HL-60 (cell line): ENCODE measurements at regions not wholly inside any gene's neighbourhood (a gene's known extent, or its start where the extent isn't known, plus 50 kb on each side); places are given as distances from the start of the nearest gene placed in this dataset.

ENCODE experiments used
- DNase-seq, 2 experiments: peaks; one replicate each; pipeline ENCODE4 v3.0.0-alpha.2; 2010 to 2020; ENCODE audit warnings: low read depth in 1 of 2, low spot score in 1 of 2
- H3K27ac ChIP-seq: fragments of 250-450 bp; sonication (Bioruptor Pico); replicated peaks from 2 replicates; pipeline ENCODE4 v1.5.1; 2020; ENCODE audit warnings: mild to moderate bottlenecking, moderate library complexity
- H3K27me3 ChIP-seq: fragments of 250-450 bp; sonication (Bioruptor Pico); 2 replicates; pipeline ENCODE4 v1.5.1; 2021; ENCODE audit warnings: mild to moderate bottlenecking, moderate library complexity; ENCODE audit not compliant: insufficient read depth, poor library complexity, severe bottlenecking
- H3K4me3 ChIP-seq: replicated peaks from 2 replicates; pipeline ENCODE4 v1.5.1; 2011; ENCODE audit warnings: mild to moderate bottlenecking, control low read depth, low read length; ENCODE audit not compliant: insufficient read depth
- GABPA ChIP-seq: IDR thresholded peaks from 2 replicates; pipeline ENCODE4 v1.6.1; 2012; ENCODE audit warnings: low read depth
- POLR2AphosphoS5 ChIP-seq: IDR thresholded peaks from 2 replicates; pipeline ENCODE4 v1.6.1; 2012; ENCODE audit warnings: low read depth
- SPI1 ChIP-seq: IDR thresholded peaks from 2 replicates; pipeline ENCODE4 v1.6.1; 2012; ENCODE audit warnings: low read depth, mild to moderate bottlenecking, borderline replicate concordance
- TF ChIP-seq, protein P1 (sequence below): IDR thresholded peaks from 2 replicates; pipeline ENCODE4 v1.6.1; 2012; ENCODE audit warnings: low read depth; ENCODE audit not compliant: insufficient replicate concordance
- TF ChIP-seq, protein P2 (sequence below): IDR thresholded peaks from one replicate; pipeline ENCODE4 v1.5.1; 2011; ENCODE audit warnings: low read length, control low read depth, inconsistent platforms; ENCODE audit not compliant: insufficient read depth

DNA sequence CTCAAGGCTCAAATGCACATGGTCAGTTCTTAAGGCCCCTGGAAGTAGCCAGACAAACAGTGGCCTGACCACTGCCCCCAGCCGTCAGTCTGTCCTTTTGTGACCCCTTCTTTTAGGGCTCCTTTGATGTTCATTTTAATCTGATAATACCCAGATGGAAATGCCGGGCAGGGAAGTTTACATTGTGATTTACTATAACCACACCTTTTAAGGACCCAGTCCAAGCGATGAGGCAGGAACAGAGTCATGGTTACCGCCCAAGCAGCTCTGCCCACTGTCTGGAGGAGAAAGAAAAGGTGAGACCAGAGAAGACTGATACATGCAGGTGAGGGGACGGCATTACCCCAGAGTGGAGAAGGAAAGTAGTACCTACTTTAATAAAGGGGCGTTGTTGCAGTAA lies 110.6 kb downstream of the PLEKHG1 start:
- H3K4me3 ChIP-seq = no peak overlapping the region
- no peak for DNase-seq
- H3K27ac ChIP-seq = no peak overlapping the region
- TF ChIP-seq, protein P1, sequence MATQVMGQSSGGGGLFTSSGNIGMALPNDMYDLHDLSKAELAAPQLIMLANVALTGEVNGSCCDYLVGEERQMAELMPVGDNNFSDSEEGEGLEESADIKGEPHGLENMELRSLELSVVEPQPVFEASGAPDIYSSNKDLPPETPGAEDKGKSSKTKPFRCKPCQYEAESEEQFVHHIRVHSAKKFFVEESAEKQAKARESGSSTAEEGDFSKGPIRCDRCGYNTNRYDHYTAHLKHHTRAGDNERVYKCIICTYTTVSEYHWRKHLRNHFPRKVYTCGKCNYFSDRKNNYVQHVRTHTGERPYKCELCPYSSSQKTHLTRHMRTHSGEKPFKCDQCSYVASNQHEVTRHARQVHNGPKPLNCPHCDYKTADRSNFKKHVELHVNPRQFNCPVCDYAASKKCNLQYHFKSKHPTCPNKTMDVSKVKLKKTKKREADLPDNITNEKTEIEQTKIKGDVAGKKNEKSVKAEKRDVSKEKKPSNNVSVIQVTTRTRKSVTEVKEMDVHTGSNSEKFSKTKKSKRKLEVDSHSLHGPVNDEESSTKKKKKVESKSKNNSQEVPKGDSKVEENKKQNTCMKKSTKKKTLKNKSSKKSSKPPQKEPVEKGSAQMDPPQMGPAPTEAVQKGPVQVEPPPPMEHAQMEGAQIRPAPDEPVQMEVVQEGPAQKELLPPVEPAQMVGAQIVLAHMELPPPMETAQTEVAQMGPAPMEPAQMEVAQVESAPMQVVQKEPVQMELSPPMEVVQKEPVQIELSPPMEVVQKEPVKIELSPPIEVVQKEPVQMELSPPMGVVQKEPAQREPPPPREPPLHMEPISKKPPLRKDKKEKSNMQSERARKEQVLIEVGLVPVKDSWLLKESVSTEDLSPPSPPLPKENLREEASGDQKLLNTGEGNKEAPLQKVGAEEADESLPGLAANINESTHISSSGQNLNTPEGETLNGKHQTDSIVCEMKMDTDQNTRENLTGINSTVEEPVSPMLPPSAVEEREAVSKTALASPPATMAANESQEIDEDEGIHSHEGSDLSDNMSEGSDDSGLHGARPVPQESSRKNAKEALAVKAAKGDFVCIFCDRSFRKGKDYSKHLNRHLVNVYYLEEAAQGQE = no peak
- no peak for TF ChIP-seq POLR2AphosphoS5
- TF ChIP-seq SPI1 = no peak
- TF ChIP-seq GABPA = no peak
- TF ChIP-seq, protein P2, sequence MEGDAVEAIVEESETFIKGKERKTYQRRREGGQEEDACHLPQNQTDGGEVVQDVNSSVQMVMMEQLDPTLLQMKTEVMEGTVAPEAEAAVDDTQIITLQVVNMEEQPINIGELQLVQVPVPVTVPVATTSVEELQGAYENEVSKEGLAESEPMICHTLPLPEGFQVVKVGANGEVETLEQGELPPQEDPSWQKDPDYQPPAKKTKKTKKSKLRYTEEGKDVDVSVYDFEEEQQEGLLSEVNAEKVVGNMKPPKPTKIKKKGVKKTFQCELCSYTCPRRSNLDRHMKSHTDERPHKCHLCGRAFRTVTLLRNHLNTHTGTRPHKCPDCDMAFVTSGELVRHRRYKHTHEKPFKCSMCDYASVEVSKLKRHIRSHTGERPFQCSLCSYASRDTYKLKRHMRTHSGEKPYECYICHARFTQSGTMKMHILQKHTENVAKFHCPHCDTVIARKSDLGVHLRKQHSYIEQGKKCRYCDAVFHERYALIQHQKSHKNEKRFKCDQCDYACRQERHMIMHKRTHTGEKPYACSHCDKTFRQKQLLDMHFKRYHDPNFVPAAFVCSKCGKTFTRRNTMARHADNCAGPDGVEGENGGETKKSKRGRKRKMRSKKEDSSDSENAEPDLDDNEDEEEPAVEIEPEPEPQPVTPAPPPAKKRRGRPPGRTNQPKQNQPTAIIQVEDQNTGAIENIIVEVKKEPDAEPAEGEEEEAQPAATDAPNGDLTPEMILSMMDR = no peak
- no peaks in the 10 kb centered on the region for H3K27me3 ChIP-seq

GRCh38 chr6:150711061-150711460 lies 111.4 kb downstream of the PLEKHG1 start:
- Histone ChIP-seq H3K27me3 (no peaks in the 10 kb centered on the region), H3K4me3 (no peak overlapping the region), H3K27ac (no peak overlapping the region)
- DNase-seq = no peak
- no peak for TF ChIP-seq POLR2AphosphoS5
- no peak for TF ChIP-seq SPI1
- TF ChIP-seq, protein P1 = no peak
- no peak for TF ChIP-seq GABPA
- TF ChIP-seq, protein P2 = no peak

DNA sequence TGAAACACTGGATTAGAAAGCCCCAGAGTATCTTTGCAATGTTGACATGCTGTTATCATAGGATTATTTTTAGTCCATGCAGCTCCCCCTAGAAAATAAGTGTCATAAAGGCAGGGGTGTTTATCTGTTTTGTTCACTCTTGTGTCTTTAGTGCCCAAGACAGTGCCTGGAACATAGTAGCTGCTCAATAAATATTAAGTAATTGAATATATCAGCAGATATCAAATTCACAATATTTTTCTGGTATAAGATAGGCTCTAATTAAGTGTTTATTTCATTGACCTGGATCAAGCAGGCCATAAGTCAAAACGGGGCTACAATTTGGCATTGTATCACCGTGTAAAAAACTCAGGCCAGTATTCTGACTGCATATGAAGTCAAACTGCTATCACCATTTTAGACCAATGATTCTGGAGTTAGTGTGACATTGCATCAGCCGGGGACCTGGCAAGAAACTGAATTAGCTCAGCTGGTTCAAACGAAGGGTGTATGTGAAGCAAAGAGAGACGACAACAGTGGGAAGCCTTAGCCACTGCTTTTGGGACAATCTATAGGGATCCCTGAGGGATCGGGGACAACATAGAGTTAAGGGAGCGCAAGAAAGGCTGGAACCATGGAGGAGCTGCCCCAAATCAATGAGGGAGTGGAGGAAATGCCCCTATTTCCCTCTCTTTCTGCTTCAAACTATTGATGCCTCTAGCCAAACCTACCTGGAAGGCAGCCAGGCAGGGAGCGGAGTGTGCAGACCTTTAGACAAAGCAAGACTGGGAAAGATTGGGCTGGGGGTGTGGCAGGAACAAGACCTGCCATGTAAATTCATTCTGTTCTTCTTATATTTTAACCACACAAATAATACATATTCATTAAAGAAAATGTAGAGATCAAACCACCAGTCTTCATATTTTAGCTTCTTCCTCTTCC lies 112.2 kb downstream of the PLEKHG1 start:
- DNase-seq = no peak
- no peak overlapping the region for H3K4me3 ChIP-seq
- TF ChIP-seq SPI1 (no peak), POLR2AphosphoS5 (no peak), GABPA (no peak)
- TF ChIP-seq, protein P1 = no peak
- TF ChIP-seq, protein P2 = no peak
- H3K27ac ChIP-seq = no peak overlapping the region
- H3K27me3 ChIP-seq = no peaks in the 10 kb centered on the region
